ENCODE measurements at regions not wholly inside any gene's neighbourhood (a gene's known extent, or its start where the extent isn't known, plus 50 kb on each side); places are given as distances from the start of the nearest gene placed in this dataset.

GRCh38 chr6:114559419-114559818 lies 216.6 kb upstream of the HS3ST5 start:
- no peak for DNase-seq (ENCODE audit: low read depth in 2 of 2)

GRCh38 chr6:114558153-114558552 lies 215.3 kb upstream of the HS3ST5 start:
- DNase-seq (ENCODE audit: low read depth in 2 of 2) = no peak

GRCh38 chr6:114556846-114557488 lies 214.1 kb upstream of the HS3ST5 start:
- no peak for DNase-seq (ENCODE audit: low read depth in 2 of 2)

- no peak for DNase-seq (ENCODE audit: low read depth in 2 of 2)
Measured at GRCh38 chr6:114550316-114550715, 207.5 kb upstream of the HS3ST5 start.

- no peak for DNase-seq (ENCODE audit: low read depth in 2 of 2)
Measured at GRCh38 chr6:114543696-114544095, 200.9 kb upstream of the HS3ST5 start.

GRCh38 chr6:114541794-114542193 lies 199.0 kb upstream of the HS3ST5 start:
- no peak for DNase-seq (ENCODE audit: low read depth in 2 of 2)

- no peak for DNase-seq (ENCODE audit: low read depth in 2 of 2)
Measured at GRCh38 chr6:114537977-114538376, 195.2 kb upstream of the HS3ST5 start.

- no peak for DNase-seq (ENCODE audit: low read depth in 2 of 2)
Measured at GRCh38 chr6:114534813-114535212, 192.0 kb upstream of the HS3ST5 start.

- no peak for DNase-seq (ENCODE audit: low read depth in 2 of 2)
Measured at GRCh38 chr6:114524081-114524480, 181.3 kb upstream of the HS3ST5 start.

- no peak for DNase-seq (ENCODE audit: low read depth in 2 of 2)
Measured at GRCh38 chr6:114523508-114523907, 180.7 kb upstream of the HS3ST5 start.

- no peak for DNase-seq (ENCODE audit: low read depth in 2 of 2)
Measured at GRCh38 chr6:114521926-114522325, 179.1 kb upstream of the HS3ST5 start.

GRCh38 chr6:114520976-114521375 lies 178.2 kb upstream of the HS3ST5 start:
- DNase-seq (ENCODE audit: low read depth in 2 of 2) = no peak

GRCh38 chr6:114514170-114514569 lies 171.3 kb upstream of the HS3ST5 start:
- DNase-seq (ENCODE audit: low read depth in 2 of 2) = no peak

- DNase-seq (ENCODE audit: low read depth in 2 of 2) = no peak
Measured at GRCh38 chr6:114471450-114471849, 128.6 kb upstream of the HS3ST5 start.

- DNase-seq (ENCODE audit: low read depth in 2 of 2) = no peak
Measured at GRCh38 chr6:114467931-114468330, 125.1 kb upstream of the HS3ST5 start.

GRCh38 chr6:114465511-114465910 lies 122.7 kb upstream of the HS3ST5 start:
- no peak for DNase-seq (ENCODE audit: low read depth in 2 of 2)

- no peak for DNase-seq (ENCODE audit: low read depth in 2 of 2)
Measured at GRCh38 chr6:114453737-114454276, 111.0 kb upstream of the HS3ST5 start.

GRCh38 chr6:114452785-114453401 lies 110.1 kb upstream of the HS3ST5 start:
- DNase-seq (ENCODE audit: low read depth in 2 of 2) = no peak

- no peak for DNase-seq (ENCODE audit: low read depth in 2 of 2)
Measured at GRCh38 chr6:114450631-114451030, 107.8 kb upstream of the HS3ST5 start.

GRCh38 chr6:114449659-114450058 lies 106.8 kb upstream of the HS3ST5 start:
- DNase-seq (ENCODE audit: low read depth in 2 of 2) = no peak

GRCh38 chr6:114446342-114446741 lies 103.5 kb upstream of the HS3ST5 start:
- no peak for DNase-seq (ENCODE audit: low read depth in 2 of 2)

GRCh38 chr6:114445846-114446245 lies 103.0 kb upstream of the HS3ST5 start:
- DNase-seq (ENCODE audit: low read depth in 2 of 2) = no peak

- no peak for DNase-seq (ENCODE audit: low read depth in 2 of 2)
Measured at GRCh38 chr6:114439411-114439810, 96.6 kb upstream of the HS3ST5 start.

- DNase-seq (ENCODE audit: low read depth in 2 of 2) = no peak
Measured at GRCh38 chr6:114437235-114437634, 94.4 kb upstream of the HS3ST5 start.
